OCI-LY1 (cell line): ENCODE measurements at regions not wholly inside any gene's neighbourhood (a gene's known extent, or its start where the extent isn't known, plus 50 kb on each side); places are given as distances from the start of the nearest gene placed in this dataset.

ENCODE experiments used
- H2AFZ ChIP-seq: fragments of 200-600 bp; sonication (generic), shearing (Covaris generic); 2 replicates; pipeline ENCODE4 v1.6.0; 2014; ENCODE audit warnings: antibody characterized with exemption, mild to moderate bottlenecking, low read length
- H3F3A ChIP-seq: fragments of 200-600 bp; sonication (generic), shearing (Covaris generic); 2 replicates; pipeline ENCODE4 v1.6.0; 2014; ENCODE audit warnings: mild to moderate bottlenecking, antibody characterized with exemption, low read length, moderate library complexity; ENCODE audit not compliant: insufficient read depth
- H3K27ac ChIP-seq: fragments of 200-600 bp; sonication (generic); 2 replicates; pipeline ENCODE4 v1.5.1; 2014; ENCODE audit warnings: low read length, mixed run types, mild to moderate bottlenecking, low read depth; ENCODE audit not compliant: poor library complexity, severe bottlenecking
- H3K27me3 ChIP-seq: fragments of 200-600 bp; sonication (generic); 2 replicates; pipeline ENCODE4 v1.6.0; 2014; ENCODE audit warnings: antibody characterized with exemption, mild to moderate bottlenecking, low read length, moderate library complexity; ENCODE audit not compliant: insufficient read depth
- H3K36me3 ChIP-seq: fragments of 200-600 bp; sonication (generic); 2 replicates; pipeline ENCODE4 v1.6.1; 2014; ENCODE audit warnings: mild to moderate bottlenecking, antibody characterized with exemption, low read length, moderate library complexity, mixed read lengths; ENCODE audit not compliant: insufficient read depth
- H3K4me1 ChIP-seq: fragments of 200-600 bp; sonication (generic); 2 replicates; pipeline ENCODE4 v1.5.1; 2014; ENCODE audit warnings: mild to moderate bottlenecking, low read length, moderate library complexity; ENCODE audit not compliant: insufficient read depth, severe bottlenecking
- H3K4me2 ChIP-seq: fragments of 200-600 bp; sonication (generic), shearing (Covaris generic); 2 replicates; pipeline ENCODE4 v1.6.1; 2014; ENCODE audit warnings: low read length
- H3K4me3 ChIP-seq: fragments of 200-600 bp; sonication (generic); 2 replicates; pipeline ENCODE4 v1.5.1; 2014; ENCODE audit warnings: low read length, low read depth, mild to moderate bottlenecking, mixed read lengths; ENCODE audit not compliant: poor library complexity, severe bottlenecking
- H3K79me2 ChIP-seq: fragments of 200-600 bp; shearing (Covaris generic); 2 replicates; pipeline ENCODE4 v1.6.1; 2016; ENCODE audit warnings: mixed run types, low read length, mixed read lengths; ENCODE audit not compliant: insufficient read depth
- H3K9ac ChIP-seq: fragments of 200-600 bp; sonication (generic), shearing (Covaris generic); 2 replicates; pipeline ENCODE4 v1.6.1; 2014; ENCODE audit warnings: mild to moderate bottlenecking, low read length, mixed read lengths
- H3K9me2 ChIP-seq: fragments of 200-600 bp; sonication (generic), shearing (Covaris generic); 2 replicates; pipeline ENCODE4 v1.6.1; 2014; ENCODE audit warnings: low read depth, mild to moderate bottlenecking, low read length, mixed read lengths
- H3K9me3 ChIP-seq: fragments of 200-600 bp; shearing (Covaris generic); 2 replicates; pipeline ENCODE4 v1.6.1; 2014; ENCODE audit warnings: low read length, mixed read lengths
- H4K20me1 ChIP-seq: fragments of 200-600 bp; sonication (generic), shearing (Covaris generic); 2 replicates; pipeline ENCODE4 v1.6.0; 2016; ENCODE audit warnings: mild to moderate bottlenecking, low read length; ENCODE audit not compliant: insufficient read depth
- CTCF ChIP-seq: fragments of 200-600 bp; sonication (generic), shearing (Covaris generic); IDR thresholded peaks from 2 replicates; pipeline ENCODE4 v1.5.1; 2017; ENCODE audit warnings: mild to moderate bottlenecking, antibody characterized with exemption, low read length, moderate library complexity, mixed read lengths
- EZH2 ChIP-seq: fragments of 200-600 bp; sonication (generic), shearing (Covaris generic); IDR thresholded peaks from 2 replicates; pipeline ENCODE4 v1.8.0; 2017; ENCODE audit warnings: borderline replicate concordance, mixed run types, mild to moderate bottlenecking, antibody characterized with exemption, low read length, moderate library complexity, mixed read lengths

GRCh38 chr3:103711670-103712069 lies 1276.9 kb downstream of the ZPLD1 start:
- H4K20me1 ChIP-seq, result no peaks in the 10 kb centered on the region
- no peak overlapping the region for H2AFZ ChIP-seq
- H3K9me3 ChIP-seq, result no peaks in the 10 kb centered on the region
- H3F3A ChIP-seq, result no peaks in the 10 kb centered on the region
- H3K9me2 ChIP-seq, result no peaks in the 10 kb centered on the region
- no peaks in the 10 kb centered on the region for H3K27me3 ChIP-seq
- no peaks in the 10 kb centered on the region for H3K79me2 ChIP-seq
- TF ChIP-seq CTCF (no peak), EZH2 (no peak)
- no peaks in the 10 kb centered on the region for H3K4me1 ChIP-seq
- no peak overlapping the region for H3K9ac ChIP-seq
- H3K4me2 ChIP-seq, result no peak overlapping the region
- no peaks in the 10 kb centered on the region for H3K36me3 ChIP-seq
- no peak overlapping the region for H3K27ac ChIP-seq
- H3K4me3 ChIP-seq, result no peak overlapping the region

DNA sequence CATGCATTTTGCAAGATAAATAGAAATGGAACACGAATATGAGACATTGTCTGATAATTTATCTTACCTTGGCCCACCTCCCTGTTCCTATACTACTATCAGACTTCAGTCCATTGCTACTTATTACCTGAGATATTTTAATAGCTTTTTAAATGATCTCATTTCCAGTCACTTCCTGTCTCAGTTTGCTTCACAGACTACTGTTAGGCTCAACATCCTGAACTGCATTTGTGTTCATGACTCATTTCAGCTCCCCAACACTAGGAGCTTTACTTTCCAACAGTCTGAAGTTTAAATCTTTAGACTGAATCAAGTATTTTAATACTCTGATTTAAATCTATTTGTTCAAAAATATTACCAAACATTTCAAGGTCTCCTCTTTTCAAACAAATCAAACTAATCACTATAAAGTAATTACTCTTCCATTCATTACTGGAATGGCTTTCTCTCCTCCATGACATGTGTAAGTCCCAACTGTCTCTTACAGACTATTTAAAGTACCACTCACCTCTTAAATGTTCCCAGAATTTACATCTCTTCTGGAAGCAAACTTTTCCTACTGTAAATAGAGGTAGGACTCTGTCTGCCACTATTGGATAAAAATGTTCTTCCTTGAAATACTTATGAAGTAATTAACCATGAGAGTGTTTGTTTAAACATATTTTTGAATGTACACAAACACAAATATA lies 1277.6 kb downstream of the ZPLD1 start:
- H3K27me3 ChIP-seq, result no peaks in the 10 kb centered on the region
- H3K36me3 ChIP-seq, result no peaks in the 10 kb centered on the region
- H3K4me2 ChIP-seq, result no peak overlapping the region
- H3K4me1 ChIP-seq, result no peaks in the 10 kb centered on the region
- no peak overlapping the region for H3K4me3 ChIP-seq
- H2AFZ ChIP-seq, result no peak overlapping the region
- no peak overlapping the region for H3K9ac ChIP-seq
- H3K27ac ChIP-seq, result no peak overlapping the region
- H3F3A ChIP-seq, result no peaks in the 10 kb centered on the region
- H4K20me1 ChIP-seq, result no peaks in the 10 kb centered on the region
- H3K9me3 ChIP-seq, result no peaks in the 10 kb centered on the region
- no peak for TF ChIP-seq EZH2
- no peak for TF ChIP-seq CTCF
- no peaks in the 10 kb centered on the region for H3K79me2 ChIP-seq
- H3K9me2 ChIP-seq, result no peaks in the 10 kb centered on the region

DNA sequence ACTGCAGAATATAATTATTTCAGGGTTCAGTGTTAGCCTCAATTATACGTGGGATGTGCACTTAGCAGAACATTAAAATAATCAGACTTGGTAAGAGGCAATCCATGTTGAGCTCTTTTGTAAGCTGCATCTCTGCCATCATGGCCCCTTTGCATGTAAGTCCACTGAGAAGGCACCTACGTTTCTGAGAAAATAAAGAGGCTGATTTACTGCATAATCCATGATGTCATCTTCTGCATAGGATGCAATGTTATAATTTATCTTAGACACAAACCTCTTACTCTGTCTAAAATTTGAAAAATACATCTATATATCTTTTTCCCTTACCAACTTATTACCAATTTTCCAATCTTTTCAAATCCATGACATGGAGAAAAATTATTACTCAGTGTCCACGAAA lies 1294.7 kb downstream of the ZPLD1 start:
- Histone ChIP-seq H3K79me2 (no peaks in the 10 kb centered on the region), H2AFZ (no peak overlapping the region), H3K4me1 (no peaks in the 10 kb centered on the region), H3K4me2 (no peak overlapping the region), H3K9me3 (no peaks in the 10 kb centered on the region), H3K9ac (no peak overlapping the region), H3F3A (no peaks in the 10 kb centered on the region), H3K4me3 (no peak overlapping the region), H3K36me3 (no peaks in the 10 kb centered on the region), H3K9me2 (no peaks in the 10 kb centered on the region), H4K20me1 (no peaks in the 10 kb centered on the region), H3K27ac (no peak overlapping the region), H3K27me3 (no peaks in the 10 kb centered on the region)
- TF ChIP-seq EZH2 (no peak), CTCF (no peak)
